ENCODE measurements at regions not wholly inside any gene's neighbourhood (a gene's known extent, or its start where the extent isn't known, plus 50 kb on each side); places are given as distances from the start of the nearest gene placed in this dataset.

GRCh38 chr14:22491683-22492621 lies 97.1 kb downstream of the DAD1 start:
- TF ChIP-seq, protein P1, sequence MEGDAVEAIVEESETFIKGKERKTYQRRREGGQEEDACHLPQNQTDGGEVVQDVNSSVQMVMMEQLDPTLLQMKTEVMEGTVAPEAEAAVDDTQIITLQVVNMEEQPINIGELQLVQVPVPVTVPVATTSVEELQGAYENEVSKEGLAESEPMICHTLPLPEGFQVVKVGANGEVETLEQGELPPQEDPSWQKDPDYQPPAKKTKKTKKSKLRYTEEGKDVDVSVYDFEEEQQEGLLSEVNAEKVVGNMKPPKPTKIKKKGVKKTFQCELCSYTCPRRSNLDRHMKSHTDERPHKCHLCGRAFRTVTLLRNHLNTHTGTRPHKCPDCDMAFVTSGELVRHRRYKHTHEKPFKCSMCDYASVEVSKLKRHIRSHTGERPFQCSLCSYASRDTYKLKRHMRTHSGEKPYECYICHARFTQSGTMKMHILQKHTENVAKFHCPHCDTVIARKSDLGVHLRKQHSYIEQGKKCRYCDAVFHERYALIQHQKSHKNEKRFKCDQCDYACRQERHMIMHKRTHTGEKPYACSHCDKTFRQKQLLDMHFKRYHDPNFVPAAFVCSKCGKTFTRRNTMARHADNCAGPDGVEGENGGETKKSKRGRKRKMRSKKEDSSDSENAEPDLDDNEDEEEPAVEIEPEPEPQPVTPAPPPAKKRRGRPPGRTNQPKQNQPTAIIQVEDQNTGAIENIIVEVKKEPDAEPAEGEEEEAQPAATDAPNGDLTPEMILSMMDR (IDR thresholded peaks at IDR 0.05; ENCODE audit: low read depth, low read length) = no peak
- TF ChIP-seq EZH2phosphoT487 (IDR thresholded peaks at IDR 0.05; ENCODE audit: low read depth) = no peak

Measured in OCI-LY3 (cell line).